Activated CD4-positive, alpha-beta T cell treated with anti-CD3 and anti-CD28 coated beads, Interleukin-2, amount 50 U/mL, for 48 hours (primary cell): ENCODE measurements at regions not wholly inside any gene's neighbourhood (a gene's known extent, or its start where the extent isn't known, plus 50 kb on each side); places are given as distances from the start of the nearest gene placed in this dataset.
"Not testable (repeated sequence)": the region's sequence is repeated elsewhere in the genome, so short reads cannot be mapped to it uniquely, and the experiment has no call there.

ENCODE experiments used
- DNase-seq, 2 experiments: peaks; one replicate each; pipeline ENCODE4 v3.0.0-alpha.2; 2020

DNA sequence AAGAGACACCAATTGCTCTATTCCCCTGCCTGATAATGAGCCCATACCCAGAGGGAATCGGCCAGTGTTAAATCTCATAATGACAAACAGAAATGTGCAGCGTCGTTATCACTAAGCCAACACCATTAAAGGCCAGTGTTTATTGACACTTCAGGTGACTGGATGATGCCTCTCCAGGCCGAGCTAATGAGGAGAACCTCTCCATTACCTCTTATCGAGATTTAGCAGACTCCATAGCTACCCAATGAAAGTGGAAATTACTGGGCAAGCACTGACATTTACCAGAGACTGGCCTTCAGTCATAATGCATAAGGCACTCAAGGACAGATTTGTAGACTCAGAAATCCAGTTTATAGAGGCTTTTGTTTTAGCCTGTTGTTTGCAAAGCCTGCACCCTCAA is 669.5 kb downstream of the MAFB start:
- DNase-seq: no peak

DNA sequence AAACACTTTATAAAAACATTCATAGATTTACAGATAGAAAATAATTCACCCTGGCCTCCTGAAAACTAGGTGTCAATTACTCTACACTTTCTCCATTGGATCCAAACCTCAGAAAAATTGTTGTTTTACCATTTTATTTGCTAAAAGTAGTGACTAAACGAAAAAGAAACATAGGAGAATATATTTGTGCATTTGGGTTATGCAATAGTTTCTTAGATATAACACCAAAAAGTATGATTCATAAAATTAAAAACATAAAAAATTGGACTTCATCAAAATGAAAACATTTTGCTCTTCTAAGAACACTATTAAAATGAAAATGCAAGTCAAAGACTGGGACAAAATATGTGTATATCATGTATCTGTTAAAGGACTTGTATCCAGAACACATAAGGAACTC is 671.3 kb downstream of the MAFB start:
- DNase-seq: no peak

DNA sequence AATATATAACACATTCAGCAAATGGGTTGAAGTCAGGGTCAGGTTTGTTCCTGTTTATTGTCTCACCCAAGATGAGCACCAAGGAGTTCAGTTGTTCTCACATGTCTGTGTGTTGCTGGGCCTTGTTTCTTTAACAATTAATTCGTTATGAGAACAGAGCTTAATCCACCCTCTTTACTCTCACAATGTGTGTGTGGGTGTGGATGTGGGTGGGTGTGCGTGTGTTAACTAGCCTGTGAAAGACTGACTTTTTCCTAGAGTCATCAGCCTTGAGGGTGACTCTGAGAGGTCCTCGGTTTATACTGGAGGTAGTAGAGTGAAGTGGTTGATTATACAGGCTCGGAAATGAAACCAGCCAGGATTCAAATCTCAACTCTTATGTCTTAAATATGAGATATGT is 672.1 kb downstream of the MAFB start:
- DNase-seq: no peak

DNA sequence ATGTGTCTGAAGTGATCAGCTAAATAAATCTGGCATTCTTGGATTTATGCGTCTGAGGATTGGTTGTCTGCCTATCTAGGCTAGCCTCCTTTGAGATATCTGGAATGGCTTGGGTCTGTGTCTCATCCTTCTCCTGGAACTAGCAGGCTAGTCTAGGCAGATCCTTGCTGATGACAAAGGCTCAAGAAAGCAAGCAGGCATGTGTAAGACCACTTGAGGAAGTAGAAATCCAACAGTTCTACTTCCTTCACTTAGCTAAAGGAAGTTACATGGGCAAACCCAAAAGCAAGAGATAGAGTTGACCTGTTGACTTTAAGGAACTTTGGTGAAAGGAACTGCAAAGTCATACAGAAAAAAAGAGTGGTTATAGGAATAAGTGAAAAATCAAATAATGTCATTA is 672.6 kb downstream of the MAFB start:
- no peak for DNase-seq

DNA sequence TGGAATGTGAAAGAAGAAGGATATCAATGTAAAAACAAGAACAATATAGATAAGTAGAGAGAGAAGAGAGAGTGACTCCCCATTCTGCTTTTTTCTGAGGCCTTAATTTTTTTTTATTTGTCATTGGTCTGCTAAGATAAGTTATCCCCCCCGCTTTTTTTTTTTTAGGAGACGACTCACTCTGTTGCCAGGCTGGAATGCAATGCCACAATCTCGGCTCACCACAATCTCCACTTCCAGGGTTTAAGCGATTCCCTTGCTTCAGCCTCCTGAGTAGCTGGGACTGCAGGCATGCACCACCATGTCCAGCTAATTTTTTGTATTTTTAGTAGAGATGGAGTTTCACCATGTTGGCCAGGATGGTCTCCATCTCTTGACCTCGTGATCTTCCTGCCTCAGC is 677.0 kb downstream of the MAFB start:
- not testable (repeated sequence) for DNase-seq

DNA sequence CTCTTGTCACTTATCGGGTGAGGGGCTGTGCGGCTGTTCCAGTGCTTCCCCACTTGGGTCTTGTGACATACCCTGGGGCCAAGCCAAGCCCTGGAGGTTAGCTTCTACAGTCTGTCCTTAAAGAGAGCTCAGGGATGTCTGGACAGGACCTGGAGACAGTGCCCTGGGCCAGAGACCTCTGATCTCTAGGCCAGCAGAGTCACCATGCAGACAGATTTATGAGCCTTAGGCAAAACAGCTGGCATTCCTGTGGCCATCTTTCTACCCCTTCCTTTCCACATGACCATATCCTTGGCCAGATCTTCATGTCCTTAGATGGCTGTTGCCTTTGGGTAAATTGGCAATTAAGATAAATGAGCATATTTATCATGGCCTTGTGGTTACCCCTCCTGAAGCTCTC is 678.6 kb downstream of the MAFB start:
- no peak for DNase-seq

DNA sequence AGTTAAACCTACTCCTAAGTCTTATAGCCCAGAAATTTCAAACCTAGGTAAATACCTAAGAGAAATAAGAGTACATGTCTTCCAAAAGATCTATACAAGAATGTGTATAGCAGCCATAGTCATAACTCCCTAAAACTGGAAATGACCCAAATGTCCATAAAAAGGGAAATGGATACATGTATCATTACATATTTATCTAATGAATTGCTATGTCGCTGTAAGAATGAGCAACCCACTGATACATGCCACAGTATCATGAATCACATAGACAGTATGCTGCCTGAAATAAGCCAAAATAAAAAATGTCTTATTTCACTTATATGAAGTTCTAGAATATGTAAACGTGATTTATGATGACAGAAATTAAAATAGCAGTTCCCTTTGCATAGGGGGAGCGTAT is 679.5 kb downstream of the MAFB start:
- DNase-seq: no peak

DNA sequence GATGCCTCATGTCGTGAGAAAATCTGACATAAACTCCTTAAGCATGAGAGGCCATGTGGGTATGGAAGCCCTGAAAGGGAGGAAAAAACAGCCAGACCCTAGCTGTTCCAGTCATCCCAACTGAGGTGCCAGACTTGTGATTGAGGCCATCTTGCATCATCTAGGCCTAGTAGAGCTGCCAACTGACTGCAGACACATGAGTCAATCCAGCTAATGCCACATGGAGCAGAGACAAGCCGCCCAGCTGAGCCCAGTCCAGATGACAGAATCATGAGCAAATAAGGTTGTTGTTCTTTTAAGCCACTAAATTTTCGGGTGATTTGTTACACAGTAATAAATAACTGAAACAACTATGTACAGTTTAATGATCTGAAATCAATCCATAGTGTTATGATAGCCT is 680.9 kb downstream of the MAFB start:
- no peak for DNase-seq

DNA sequence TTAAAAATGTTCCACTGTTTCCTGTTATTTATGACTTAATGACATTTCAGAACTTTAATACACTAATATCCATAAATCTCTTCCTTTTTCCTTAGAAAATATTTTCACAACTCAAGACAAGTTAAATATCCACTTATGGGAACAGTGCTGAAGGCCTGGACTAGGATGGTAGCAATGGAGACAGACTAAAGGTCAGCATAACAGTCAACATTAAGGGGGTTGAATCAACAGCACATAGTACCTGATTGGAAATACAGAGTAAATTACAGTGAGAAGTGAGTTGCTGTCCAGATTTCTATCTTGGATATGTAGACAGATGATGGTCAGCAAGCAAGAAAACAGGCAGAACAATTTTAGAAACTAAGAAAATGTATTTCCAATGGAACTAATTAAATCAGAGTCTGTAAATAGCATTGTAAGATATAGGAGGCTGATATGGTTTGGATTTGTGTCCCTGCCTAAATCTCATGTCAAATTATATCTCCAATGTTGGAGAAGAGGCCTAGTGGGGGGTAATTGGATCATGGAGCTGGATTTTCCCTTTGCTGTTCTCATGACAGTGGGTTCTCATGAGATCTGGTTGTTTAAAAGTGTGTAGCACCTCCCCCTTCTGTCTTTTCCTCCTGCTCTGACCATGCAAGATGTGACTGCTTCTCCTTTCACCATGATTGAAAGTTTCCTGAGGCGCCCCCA is 682.7 kb downstream of the MAFB start:
- no peak for DNase-seq

DNA sequence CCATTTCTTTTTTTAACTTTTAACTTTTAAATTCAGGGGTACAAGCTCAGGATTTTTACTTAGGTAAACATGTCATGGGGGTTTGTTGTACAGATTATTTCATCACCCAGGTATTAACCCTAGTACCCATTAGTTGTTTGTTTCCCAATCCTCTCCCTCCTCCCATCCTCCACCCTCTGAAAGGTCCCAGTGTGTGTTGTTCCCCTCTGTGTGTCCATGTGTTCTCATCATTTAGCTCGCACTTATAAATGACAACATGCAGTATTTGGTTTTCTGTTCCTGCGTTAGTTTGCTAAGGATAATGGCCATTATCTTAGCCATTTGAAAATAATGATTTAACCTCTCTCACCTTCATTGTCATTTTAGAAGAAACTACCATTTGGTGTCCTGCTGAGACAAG is 684.9 kb downstream of the MAFB start:
- not testable (repeated sequence) for DNase-seq

DNA sequence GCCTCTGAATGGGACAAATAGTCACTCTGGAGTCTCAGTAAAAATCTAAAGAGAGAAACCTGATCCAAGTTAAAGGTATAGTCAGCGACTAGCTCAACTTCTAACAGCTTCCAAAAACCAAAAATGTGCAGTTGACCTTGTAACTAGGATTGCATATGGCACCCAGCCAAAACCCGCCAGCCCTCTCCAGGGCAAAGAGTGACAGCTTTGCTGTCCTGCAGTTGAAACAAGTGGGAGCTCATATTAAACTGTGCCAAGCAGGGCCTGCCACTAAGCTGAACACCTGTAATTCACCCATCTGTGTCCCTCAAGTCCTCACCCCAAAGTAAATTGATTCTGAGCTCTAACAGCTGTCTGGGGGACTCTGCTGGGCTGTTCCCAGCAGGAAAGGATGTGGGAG is 695.3 kb downstream of the MAFB start:
- no peak for DNase-seq

DNA sequence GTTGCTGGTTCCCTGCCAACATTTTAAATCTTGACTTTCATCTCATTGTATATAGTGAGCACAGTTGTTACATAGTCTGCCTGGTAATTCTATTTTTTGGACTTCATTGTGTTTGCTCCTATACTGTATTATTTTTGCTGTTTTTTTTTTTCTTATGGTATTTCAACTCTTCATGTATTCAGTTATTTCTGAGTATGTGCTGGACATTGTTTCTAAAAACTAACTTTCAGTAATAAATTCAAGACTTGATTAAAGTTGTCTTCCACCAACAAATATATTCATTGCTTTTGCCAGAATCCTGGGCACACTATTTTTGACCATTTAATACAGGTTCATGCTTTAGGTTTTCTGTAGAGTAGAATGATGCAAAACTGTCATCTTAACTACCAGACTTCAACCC is 698.3 kb downstream of the MAFB start:
- no peak for DNase-seq

DNA sequence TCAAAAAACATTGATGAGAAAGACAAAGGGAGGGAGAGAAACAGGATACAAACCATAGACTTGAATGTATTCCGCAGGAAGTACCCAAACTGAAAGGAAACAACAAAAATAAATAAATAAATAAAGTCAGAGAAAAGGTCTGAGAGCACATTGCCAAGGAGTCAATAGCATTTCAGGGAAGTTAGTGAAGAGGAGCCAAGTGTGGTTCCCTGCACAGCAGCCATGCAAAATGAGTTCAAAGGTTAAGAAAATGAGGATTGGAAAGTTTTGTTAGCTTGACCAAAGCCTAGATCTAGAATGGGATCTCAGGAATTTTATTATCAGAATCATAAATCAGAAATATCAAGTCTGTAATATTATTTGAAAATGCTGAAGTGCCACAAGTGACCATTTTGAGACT is 700.0 kb downstream of the MAFB start:
- no peak for DNase-seq

DNA sequence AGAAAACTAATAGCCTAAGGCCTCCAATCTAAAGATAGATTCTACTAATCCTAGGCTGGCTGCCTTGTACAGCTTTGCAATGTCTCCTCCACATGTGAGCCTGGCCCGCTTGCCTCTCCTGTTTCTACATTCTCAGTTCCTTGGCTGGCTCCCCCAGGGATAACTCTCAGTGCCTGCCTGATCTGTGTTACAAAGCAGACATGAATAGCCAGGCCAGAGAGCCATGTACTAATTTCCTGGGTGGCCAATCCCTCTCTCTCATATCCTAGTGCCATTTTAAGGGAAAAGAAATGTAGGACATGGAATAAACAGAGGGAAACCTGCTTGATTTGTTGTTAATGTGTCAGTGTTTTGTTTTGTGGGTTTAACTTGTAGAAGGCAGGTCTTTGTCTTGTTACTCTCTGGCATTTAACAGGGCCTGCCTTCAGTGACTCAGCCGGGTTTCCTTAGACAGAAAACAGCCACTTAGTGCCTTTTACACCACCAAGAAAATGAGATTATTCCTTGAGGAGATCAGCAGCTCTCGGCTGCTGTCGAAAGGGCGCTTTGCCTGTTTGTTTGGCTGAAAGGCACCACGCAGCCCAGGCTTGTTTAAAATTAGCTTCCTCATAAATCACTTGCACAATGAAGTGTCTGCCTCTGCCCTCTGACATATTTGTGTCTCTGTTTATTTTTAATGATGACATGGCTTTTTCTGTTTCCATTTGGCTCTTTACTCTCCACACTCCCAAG is 702.7 kb downstream of the MAFB start:
- no peak for DNase-seq

DNA sequence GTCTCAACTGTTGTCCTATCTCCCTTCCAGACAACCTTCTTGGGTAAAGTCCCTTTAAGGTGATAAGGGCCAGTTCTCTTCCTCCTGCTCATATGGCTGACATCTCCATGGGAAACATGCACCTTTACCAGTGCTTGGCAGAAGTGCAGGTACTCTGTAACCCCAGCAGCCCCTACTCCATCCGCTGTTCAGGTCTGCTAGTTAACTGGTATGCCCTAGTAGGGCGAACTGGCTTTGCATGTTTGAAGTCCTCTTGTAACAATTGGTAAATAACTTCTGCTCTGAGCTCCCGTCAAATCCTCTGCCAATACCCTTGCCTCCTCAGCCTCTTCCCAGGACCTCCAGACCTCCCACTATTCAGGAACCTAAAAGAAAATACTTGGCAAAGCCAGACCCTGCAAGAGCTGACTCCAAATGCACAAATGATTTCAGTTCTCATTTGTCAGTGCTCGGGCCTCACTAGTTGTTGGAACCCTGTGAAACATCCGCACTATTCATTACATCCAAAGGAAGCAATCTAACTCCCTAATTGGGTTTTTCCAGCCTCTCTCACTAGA is 703.7 kb downstream of the MAFB start:
- DNase-seq: no peak

DNA sequence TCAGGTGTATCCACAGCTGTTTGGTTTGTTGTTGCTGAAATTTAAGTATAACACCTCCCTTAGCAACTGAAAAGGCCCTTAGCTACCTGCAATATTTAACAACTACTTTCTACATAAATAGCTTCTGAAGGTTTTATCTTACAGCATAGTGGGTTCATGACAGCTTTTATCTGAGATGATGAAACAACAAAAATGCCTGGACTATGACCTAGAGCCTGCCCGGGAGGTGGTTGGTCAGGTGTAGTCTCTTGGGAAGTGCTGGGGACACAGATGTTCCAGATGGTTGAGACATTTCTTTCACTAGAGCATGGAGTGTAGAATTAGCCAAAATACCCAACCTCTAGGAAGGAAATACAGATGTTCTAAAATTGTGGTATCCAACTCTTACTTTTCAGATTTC is 705.4 kb downstream of the MAFB start:
- no peak for DNase-seq

DNA sequence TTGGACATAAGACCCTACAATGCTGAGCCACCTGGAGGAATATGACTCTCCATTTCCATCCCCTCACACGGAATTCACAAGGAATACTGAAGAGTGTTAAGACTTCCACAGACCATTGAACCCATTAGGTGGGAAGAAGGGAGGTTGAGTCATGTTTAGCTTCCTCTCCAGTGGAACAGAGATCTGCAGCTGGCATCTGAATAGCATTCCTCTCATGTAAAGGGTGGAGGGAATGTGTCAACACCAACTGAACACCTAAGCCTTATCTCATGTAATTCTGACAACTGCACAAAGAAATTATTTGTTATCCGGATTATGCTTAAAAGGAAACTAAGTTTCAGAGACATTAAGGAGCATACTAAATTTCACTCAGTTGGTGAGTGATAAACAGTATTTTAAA is 705.9 kb downstream of the MAFB start:
- DNase-seq: no peak

DNA sequence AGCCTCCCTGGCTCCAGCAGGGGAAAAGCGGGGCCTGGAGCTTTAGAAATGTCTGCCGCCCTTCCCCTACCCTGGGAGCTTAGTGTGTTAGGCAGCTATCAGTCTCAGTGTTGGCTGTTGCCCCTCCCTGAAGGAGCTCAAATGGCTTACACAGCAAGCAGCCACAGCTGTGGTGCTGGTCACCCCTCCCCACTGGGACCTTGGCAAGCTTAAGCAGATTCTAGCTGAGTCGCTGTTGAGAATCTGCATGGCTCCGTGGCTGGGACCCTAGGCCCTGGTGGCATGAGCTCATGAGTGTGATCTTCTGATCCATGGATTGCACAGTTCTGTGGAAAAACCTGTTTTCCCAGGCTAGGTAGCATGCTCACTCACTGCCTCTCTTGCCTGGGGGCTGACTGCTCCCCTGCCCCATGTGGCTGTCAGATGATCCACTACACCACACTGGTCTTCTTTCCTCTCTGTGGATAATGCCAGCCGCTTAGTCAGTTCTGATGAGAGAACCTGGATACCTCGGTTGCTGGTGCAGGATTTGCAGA is 714.0 kb downstream of the MAFB start:
- DNase-seq: no peak

DNA sequence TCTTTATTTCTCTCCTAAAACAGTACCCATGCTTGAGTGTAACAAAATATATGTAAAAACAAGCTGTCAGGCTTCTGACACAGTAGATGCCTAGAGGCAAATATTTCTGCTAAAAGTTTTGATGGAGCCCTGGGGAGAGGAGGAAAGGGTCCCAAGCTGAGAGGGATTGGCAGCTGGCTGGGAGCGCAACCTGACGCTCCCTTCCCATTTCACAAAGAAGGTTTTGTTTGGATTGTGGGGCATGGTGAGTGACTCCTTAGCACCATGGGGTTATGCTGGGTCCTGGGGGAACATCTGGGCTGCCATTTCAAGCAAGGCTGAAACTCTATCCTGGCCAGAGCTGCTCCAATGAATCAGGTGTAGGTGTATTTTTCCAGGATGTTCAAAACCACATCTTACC is 720.5 kb downstream of the MAFB start:
- no peak for DNase-seq

DNA sequence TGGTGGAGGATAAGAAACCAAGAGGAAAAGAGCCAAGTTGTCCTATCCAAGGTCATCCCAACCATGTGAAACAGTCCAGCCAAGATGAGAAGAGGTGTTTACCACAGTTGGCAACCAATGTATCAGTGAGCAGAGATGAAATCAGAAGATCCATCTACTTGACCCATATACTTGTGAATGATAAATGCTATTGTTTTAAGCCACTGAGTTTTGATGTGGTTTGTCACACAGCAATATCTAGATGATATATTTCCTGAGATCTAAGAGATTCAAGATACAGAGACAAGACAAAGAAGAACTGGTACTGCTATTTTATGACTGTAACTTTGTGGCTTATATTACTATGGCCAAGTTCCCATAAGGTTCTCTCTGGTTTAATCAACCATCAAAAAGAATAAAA is 721.2 kb downstream of the MAFB start:
- DNase-seq: no peak

DNA sequence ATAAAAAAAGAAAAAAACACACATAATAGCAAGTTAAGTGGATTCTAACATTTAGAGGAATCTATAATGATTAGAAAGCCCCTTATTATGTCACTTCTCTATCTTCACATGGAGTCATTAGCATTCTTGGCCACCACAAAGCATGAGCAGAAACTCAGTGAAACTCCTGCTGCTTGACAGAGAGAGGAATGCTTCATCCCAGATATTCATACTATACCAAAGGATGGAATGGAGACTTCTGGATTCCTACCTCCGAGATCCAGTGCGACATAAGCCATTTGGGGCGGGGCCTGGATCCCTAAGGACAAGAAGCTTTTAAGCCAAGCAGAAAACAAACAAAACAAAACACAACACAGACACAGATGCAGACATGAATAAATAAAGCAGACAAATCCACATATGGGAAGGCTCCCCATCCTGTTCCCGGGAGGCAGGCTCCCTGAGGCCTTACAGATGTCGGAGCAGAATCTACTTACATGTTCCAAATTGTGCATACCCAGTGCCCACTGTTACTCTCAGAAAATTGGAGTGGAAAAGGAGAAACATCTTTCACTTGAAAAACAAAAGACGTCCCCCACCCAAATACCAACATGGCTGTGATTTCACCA is 727.3 kb downstream of the MAFB start:
- no peak for DNase-seq

DNA sequence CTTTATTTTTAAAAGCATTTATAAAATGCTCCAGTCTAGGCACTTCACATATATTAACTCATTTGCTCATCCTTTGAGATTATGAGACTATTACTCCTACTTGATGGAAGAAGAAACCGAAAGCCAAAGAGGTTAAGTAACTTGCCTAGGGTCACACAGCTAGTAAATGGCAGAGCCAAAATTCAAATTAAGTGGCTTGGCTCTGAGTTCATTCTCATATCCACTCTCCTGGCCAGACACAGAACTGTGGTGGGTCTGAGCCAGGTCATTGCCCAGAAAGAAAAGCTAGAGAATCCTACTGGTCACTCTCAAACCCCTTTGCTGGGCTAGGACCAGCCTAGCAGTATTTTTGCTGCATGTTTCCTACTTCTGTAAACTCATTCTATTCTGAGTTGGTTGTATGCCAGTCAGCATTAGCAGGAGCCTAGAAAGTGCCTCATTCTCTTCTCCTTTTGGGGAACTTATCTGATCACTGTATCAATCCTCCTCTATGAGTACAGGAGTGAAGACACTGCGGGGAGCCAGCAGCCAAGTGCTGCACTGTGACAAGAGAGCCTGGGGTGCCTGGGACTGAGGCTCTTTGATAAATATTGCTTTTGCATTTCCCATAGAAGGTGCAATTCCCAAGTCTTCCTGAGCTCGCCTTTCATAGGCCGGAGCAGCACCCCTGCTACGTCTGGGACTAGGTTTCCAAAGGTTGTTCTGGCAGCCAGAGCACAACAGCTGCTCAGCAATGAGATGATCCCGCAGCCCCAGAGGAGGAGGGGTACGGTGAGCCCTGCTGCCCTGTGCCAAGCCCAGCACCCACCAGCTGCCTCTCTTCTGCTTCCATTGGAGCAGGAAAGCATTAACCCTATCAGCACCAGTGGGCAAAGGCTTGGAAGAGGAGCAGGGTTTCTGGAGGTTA is 728.3 kb downstream of the MAFB start:
- DNase-seq: no peak

DNA sequence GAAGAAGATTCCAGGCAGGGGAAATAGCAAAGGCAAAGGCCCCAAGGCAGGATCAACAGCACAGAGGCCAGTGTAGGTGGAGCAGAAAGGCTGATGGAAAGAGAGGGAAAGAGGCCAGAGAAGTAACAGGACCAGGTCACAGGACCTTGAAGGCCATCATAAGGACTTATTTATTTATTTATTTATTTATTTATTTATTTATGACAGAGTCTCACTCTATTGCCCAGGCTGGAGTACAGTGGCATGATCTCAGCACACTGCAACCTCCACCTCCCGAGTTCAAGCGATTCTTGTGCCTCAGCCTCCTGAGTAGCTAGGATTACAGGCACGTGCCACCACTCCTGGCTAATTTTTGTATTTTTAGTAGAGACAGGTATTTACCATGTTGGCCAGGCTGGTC is 731.1 kb downstream of the MAFB start:
- not testable (repeated sequence) for DNase-seq
